ENCODE measurements at regions not wholly inside any gene's neighbourhood (a gene's known extent, or its start where the extent isn't known, plus 50 kb on each side); places are given as distances from the start of the nearest gene placed in this dataset.

DNA sequence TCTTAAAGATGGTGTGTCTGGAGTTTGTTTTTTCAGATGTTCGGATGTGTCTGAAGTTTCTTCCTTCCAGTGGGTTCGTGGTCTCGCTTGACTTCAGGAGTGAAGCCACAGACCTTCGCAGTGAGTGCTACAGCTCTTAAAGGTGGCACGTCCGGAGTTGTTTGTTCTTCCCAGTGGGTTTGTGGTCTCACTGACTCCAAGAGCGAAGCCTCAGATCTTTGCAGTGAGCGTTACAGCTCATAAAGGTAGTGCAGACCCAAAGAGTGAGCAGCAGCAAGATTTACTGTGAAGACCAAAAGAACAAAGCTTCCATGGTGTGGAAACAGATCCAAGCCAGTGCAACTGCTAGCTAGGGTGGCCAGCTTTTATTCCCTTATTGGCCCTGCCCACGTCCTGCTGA is 1430.4 kb upstream of the B3GALT2 start:
- no peak for DNase-seq (ENCODE audit: low spot score in 2 of 2)
- no peak overlapping the region for H3K4me3 ChIP-seq
- TF ChIP-seq, protein P1, sequence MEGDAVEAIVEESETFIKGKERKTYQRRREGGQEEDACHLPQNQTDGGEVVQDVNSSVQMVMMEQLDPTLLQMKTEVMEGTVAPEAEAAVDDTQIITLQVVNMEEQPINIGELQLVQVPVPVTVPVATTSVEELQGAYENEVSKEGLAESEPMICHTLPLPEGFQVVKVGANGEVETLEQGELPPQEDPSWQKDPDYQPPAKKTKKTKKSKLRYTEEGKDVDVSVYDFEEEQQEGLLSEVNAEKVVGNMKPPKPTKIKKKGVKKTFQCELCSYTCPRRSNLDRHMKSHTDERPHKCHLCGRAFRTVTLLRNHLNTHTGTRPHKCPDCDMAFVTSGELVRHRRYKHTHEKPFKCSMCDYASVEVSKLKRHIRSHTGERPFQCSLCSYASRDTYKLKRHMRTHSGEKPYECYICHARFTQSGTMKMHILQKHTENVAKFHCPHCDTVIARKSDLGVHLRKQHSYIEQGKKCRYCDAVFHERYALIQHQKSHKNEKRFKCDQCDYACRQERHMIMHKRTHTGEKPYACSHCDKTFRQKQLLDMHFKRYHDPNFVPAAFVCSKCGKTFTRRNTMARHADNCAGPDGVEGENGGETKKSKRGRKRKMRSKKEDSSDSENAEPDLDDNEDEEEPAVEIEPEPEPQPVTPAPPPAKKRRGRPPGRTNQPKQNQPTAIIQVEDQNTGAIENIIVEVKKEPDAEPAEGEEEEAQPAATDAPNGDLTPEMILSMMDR (IDR thresholded peaks at IDR 0.05), result no peak
- TF ChIP-seq EP300 (IDR thresholded peaks at IDR 0.05), result no peak
- no peak for TF ChIP-seq POLR2AphosphoS5 (IDR thresholded peaks at IDR 0.05)
- TF ChIP-seq POLR2A (IDR thresholded peaks at IDR 0.05), result no peak
- no peaks in the 10 kb centered on the region for H3K27me3 ChIP-seq
- H3K27ac ChIP-seq, result no peak overlapping the region
- H3K4me1 ChIP-seq, result no peaks in the 10 kb centered on the region
- H3K36me3 ChIP-seq, result no peaks in the 10 kb centered on the region
- WGBS, result 91% methylated on average over 9 of the region's 9 CpGs
- H3K9me3 ChIP-seq, result peaks cover 8% of the 10 kb centered on the region

DNA sequence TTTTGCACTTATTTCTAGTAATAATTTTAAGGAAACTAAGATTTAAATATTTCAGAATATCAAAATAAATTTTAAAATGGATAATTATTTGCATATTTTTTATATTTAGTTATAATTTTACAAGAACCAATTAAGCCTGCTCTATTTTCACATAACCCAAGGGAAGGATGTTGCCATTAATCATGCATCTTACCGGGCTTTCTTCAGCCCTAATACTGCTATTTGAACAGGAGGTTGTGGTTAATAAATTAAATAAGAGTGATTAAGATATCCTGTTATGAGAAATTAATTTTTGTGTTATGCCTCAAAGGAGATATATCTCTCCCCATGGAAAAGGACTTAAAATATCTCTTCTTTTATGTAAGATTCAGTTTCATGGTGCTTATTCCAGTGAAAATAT is 1415.8 kb upstream of the B3GALT2 start:
- H3K27me3 ChIP-seq, result no peaks in the 10 kb centered on the region
- no peak overlapping the region for H3K4me3 ChIP-seq
- DNase-seq (ENCODE audit: low spot score in 2 of 2), result no peak
- H3K36me3 ChIP-seq, result no peaks in the 10 kb centered on the region
- no peaks in the 10 kb centered on the region for H3K4me1 ChIP-seq
- H3K9me3 ChIP-seq, result no peaks in the 10 kb centered on the region
- TF ChIP-seq, protein P1 (IDR thresholded peaks at IDR 0.05), result no peak
- TF ChIP-seq POLR2AphosphoS5 (IDR thresholded peaks at IDR 0.05) (no peak), EP300 (IDR thresholded peaks at IDR 0.05) (no peak), POLR2A (IDR thresholded peaks at IDR 0.05) (no peak)
- 58% methylated on average over 1 of the region's 1 CpG for WGBS
- no peak overlapping the region for H3K27ac ChIP-seq

DNA sequence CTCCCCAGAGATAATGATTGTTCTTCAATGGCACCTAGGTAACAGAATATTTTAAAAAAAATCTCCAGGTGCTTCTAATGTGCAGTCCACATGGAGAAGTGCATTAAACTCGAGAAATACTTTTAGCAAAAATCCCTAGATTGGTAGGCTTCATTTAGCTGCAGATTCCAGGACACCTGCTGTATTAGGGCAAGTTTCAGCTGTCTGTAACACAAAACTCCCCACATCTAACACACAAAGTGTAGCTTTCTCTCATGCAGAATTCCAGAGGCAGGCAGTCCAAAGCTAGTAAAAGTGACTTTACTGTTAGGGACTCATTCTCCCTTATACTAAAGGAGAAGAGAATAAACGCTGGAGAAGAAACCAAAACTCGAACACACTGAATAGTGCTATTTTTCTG is 1414.3 kb upstream of the B3GALT2 start:
- DNase-seq (ENCODE audit: low spot score in 2 of 2), result no peak
- H3K27me3 ChIP-seq, result no peaks in the 10 kb centered on the region
- TF ChIP-seq POLR2A (IDR thresholded peaks at IDR 0.05), result no peak
- no peak for TF ChIP-seq POLR2AphosphoS5 (IDR thresholded peaks at IDR 0.05)
- no peak for TF ChIP-seq EP300 (IDR thresholded peaks at IDR 0.05)
- TF ChIP-seq, protein P1 (IDR thresholded peaks at IDR 0.05), result no peak
- no peaks in the 10 kb centered on the region for H3K9me3 ChIP-seq
- H3K4me1 ChIP-seq, result no peaks in the 10 kb centered on the region
- H3K27ac ChIP-seq, result no peak overlapping the region
- WGBS, result 81% methylated on average over 3 of the region's 3 CpGs
- H3K4me3 ChIP-seq, result no peak overlapping the region
- no peaks in the 10 kb centered on the region for H3K36me3 ChIP-seq

DNA sequence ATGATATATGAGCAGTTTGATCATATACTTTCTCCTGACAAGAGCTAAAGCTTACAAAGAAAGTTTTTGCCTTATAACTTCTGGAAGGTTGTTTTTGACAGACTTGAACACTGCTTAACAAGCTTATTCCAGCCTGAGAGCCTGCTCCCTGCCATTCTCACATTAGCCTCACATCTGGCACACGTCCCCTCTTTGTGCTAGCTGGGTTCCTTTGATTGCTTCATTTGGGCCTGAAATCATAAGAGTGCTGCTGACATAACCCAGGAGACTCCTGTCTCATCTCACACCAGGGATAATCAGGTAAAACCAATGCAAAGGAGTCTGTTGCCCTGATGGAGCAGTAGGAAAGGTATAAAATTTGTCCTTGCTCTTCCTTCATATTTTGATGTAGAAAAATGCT is 1411.7 kb upstream of the B3GALT2 start:
- Histone ChIP-seq H3K36me3 (no peaks in the 10 kb centered on the region), H3K9me3 (peaks cover 3% of the 10 kb centered on the region), H3K27ac (no peak overlapping the region), H3K4me1 (no peaks in the 10 kb centered on the region), H3K27me3 (no peaks in the 10 kb centered on the region), H3K4me3 (no peak overlapping the region)
- TF ChIP-seq, protein P1 (IDR thresholded peaks at IDR 0.05), result no peak
- TF ChIP-seq POLR2A (IDR thresholded peaks at IDR 0.05) (no peak), EP300 (IDR thresholded peaks at IDR 0.05) (no peak), POLR2AphosphoS5 (IDR thresholded peaks at IDR 0.05) (no peak)
- 7% methylated on average over 1 of the region's 1 CpG for WGBS
- no peak for DNase-seq (ENCODE audit: low spot score in 2 of 2)

DNA sequence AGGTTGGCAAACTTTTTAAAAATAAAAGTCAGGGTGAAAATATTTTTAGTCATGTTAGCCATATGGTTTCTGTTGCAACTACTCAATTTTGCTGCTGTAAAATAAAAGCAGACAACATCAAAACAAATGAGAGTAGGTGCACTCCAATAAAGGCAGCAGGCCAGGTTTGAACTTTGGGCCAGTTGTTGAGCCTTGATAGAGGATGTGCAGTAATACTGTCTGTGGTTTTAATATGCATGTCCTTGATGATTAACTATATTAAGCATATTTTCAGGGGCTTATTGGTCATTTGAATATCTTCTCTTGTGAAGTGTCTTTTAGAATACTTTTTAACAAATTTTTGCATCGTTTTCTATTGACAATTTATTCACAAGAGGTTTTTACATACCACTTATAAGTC is 1399.9 kb upstream of the B3GALT2 start:
- DNase-seq (ENCODE audit: low spot score in 2 of 2), result no peak
- Histone ChIP-seq H3K27me3 (no peaks in the 10 kb centered on the region), H3K27ac (no peak overlapping the region), H3K9me3 (no peaks in the 10 kb centered on the region), H3K36me3 (no peaks in the 10 kb centered on the region), H3K4me3 (no peak overlapping the region), H3K4me1 (no peaks in the 10 kb centered on the region)
- TF ChIP-seq POLR2A (IDR thresholded peaks at IDR 0.05) (no peak), EP300 (IDR thresholded peaks at IDR 0.05) (no peak), POLR2AphosphoS5 (IDR thresholded peaks at IDR 0.05) (no peak)
- TF ChIP-seq, protein P1 (IDR thresholded peaks at IDR 0.05), result no peak
- 65% methylated on average over 1 of the region's 1 CpG for WGBS
